Peyer's patch (tissue), 4 donors: ENCODE measurements at regions not wholly inside any gene's neighbourhood (a gene's known extent, or its start where the extent isn't known, plus 50 kb on each side); places are given as distances from the start of the nearest gene placed in this dataset.

ENCODE experiments used
- CTCF ChIP-seq, 6 experiments: fragments of 450-650 bp in 4 of 6; fragments of 200-600 bp in 2 of 6; sonication (generic) in 1 of 6; IDR thresholded peaks; one replicate each; pipeline ENCODE4 v1.5.1; 2017 to 2019; ENCODE audit warnings: antibody characterized with exemption in 6 of 6, mild to moderate bottlenecking in 3 of 6, moderate library complexity in 1 of 6
- POLR2A ChIP-seq, 2 donors: fragments of 450-650 bp; IDR thresholded peaks; one replicate each; pipeline ENCODE4 v1.5.1; 2017; ENCODE audit warnings: antibody characterized with exemption in 2 of 2, mild to moderate bottlenecking in 2 of 2, moderate library complexity in 2 of 2

GRCh38 chr1:105310063-105310462 is 1560.4 kb downstream of the AMY1C start:
- TF ChIP-seq CTCF (IDR thresholded peaks at IDR 0.05) (no peak), POLR2A (IDR thresholded peaks at IDR 0.05) (no peak)
